Mononuclear cell (primary cell): ENCODE measurements at regions not wholly inside any gene's neighbourhood (a gene's known extent, or its start where the extent isn't known, plus 50 kb on each side); places are given as distances from the start of the nearest gene placed in this dataset.
"Not testable (repeated sequence)": the region's sequence is repeated elsewhere in the genome, so short reads cannot be mapped to it uniquely, and the experiment has no call there.

Source experiments
- H3K27me3 ChIP-seq: 2 replicates; pipeline ENCODE4 v1.6.0; 2011; ENCODE audit warnings: low read length, control low read depth; ENCODE audit not compliant: insufficient read depth
- H3K4me1 ChIP-seq: 2 replicates; pipeline ENCODE4 v1.5.1; 2011; ENCODE audit warnings: mild to moderate bottlenecking, low read length, control low read depth; ENCODE audit not compliant: insufficient read depth
- H3K4me3 ChIP-seq: 2 replicates; pipeline ENCODE4 v1.5.1; 2011; ENCODE audit warnings: mild to moderate bottlenecking, low read length, moderate library complexity
- H3K9me3 ChIP-seq: 2 replicates; pipeline ENCODE4 v1.5.1; 2011; ENCODE audit warnings: low read depth, mild to moderate bottlenecking, control low read depth, low read length

GRCh38 chr12:47319746-47320145 is 240.0 kb upstream of the AMIGO2 start:
- H3K9me3 ChIP-seq, result no peaks in the 10 kb centered on the region
- no peak overlapping the region for H3K4me3 ChIP-seq
- peaks cover 14% of the 10 kb centered on the region for H3K4me1 ChIP-seq
- no peaks in the 10 kb centered on the region for H3K27me3 ChIP-seq

- Histone ChIP-seq H3K4me1 (peaks cover 17% of the 10 kb centered on the region), H3K9me3 (no peaks in the 10 kb centered on the region), H3K4me3 (no peak overlapping the region), H3K27me3 (no peaks in the 10 kb centered on the region)
Observed at GRCh38 chr12:47318963-47319362, 239.2 kb upstream of the AMIGO2 start.

DNA sequence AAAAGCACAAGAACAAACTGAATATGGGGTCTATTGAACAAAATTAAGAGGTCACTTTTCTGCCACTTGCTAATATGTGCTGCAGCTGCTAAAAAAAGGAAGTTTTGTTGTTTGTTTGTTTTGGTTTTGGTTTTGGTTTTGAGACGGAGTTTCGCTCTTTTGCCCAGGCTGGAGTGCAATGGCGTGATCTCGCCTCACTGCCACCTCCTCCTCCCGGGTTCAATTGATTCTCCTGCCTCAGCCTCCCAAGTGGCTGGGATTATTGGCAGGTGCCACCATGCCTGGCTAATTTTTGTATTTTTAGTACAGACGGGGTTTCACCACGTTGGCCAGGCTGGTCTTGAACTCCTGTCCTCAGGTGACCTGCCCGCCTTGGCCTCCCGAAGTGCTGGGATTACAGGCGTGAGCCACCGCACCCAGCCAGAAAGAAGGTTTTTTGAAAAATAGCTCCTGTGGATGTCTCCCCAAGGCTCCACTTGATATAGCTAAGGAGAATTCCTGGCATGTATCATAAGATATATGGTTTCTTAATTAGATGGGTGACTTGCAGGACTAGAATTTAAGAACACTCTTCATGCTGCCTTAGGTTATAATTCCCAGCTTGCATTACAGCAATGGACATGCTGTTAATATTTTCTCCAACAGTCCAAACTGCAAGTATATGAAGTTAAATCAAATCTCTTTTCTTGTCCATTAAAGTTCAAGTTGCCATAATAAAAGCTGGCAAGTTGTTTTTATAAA is 237.6 kb upstream of the AMIGO2 start:
- Histone ChIP-seq H3K4me1 (peaks cover 31% of the 10 kb centered on the region), H3K9me3 (no peaks in the 10 kb centered on the region), H3K4me3 (no peak overlapping the region), H3K27me3 (no peaks in the 10 kb centered on the region)

DNA sequence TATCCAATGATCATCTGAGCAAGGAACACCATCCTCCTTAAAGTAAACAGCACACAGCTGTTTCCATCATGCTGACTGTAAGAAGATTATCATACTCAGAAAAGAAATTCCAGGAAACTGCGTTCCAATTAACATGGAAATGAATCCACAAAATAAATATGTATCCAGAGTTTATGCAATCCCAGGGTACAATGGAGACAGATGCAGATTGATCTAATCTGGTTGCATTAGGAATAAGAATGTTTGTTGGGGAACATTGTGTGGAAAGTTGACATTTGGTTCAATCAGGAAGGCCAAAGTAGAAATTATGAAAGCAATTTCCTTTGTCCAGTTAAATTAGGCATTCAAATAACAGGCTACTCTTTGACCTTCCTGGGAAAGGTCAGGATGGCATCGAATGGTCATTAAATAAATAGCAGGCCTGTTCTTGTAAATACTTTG is 236.9 kb upstream of the AMIGO2 start:
- H3K4me3 ChIP-seq, result no peak overlapping the region
- H3K27me3 ChIP-seq, result no peaks in the 10 kb centered on the region
- H3K4me1 ChIP-seq, result peaks cover 31% of the 10 kb centered on the region
- H3K9me3 ChIP-seq, result no peaks in the 10 kb centered on the region

GRCh38 chr12:47314996-47315395 is 235.2 kb upstream of the AMIGO2 start:
- no peaks in the 10 kb centered on the region for H3K27me3 ChIP-seq
- H3K4me1 ChIP-seq, result peaks cover 31% of the 10 kb centered on the region
- no peaks in the 10 kb centered on the region for H3K9me3 ChIP-seq
- H3K4me3 ChIP-seq, result no peak overlapping the region

- Histone ChIP-seq H3K27me3 (no peaks in the 10 kb centered on the region), H3K4me3 (no peak overlapping the region), H3K4me1 (peaks cover 32% of the 10 kb centered on the region), H3K9me3 (no peaks in the 10 kb centered on the region)
Observed at GRCh38 chr12:47312808-47313426, 233.2 kb upstream of the AMIGO2 start.

- Histone ChIP-seq H3K9me3 (no peaks in the 10 kb centered on the region), H3K4me1 (peaks cover 37% of the 10 kb centered on the region), H3K27me3 (no peaks in the 10 kb centered on the region), H3K4me3 (no peak overlapping the region)
Observed at GRCh38 chr12:47312147-47312546, 232.4 kb upstream of the AMIGO2 start.

- Histone ChIP-seq H3K27me3 (no peaks in the 10 kb centered on the region), H3K4me3 (no peak overlapping the region), H3K4me1 (peaks cover 37% of the 10 kb centered on the region)
Observed at GRCh38 chr12:47311568-47311967, 231.8 kb upstream of the AMIGO2 start.

GRCh38 chr12:47311010-47311409 is 231.3 kb upstream of the AMIGO2 start:
- H3K27me3 ChIP-seq, result no peaks in the 10 kb centered on the region
- no peak overlapping the region for H3K4me3 ChIP-seq
- no peaks in the 10 kb centered on the region for H3K9me3 ChIP-seq
- H3K4me1 ChIP-seq, result peaks cover 35% of the 10 kb centered on the region

More at GRCh38 chr12:47311568-47311967, 231.8 kb upstream of the AMIGO2 start:
- no peaks in the 10 kb centered on the region for H3K9me3 ChIP-seq

DNA sequence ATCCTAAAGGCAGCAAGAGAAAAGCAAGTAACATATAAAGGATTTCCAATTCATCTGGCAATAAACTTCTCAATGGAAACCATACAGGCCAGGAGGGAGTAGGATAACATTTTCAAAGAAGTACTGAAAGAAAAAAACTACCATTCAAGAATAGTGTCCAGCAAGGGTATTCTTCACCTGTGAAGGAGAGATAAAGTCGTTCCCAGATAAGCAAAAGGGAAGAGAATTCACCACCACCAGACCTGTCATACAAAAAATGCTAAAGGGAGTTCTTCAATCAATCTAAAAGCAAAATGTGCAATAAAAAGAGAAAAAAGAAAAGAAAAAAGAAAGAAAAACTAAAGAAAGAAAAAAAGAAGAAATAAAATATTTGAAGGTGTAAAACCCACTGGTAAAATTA is 228.9 kb upstream of the AMIGO2 start:
- Histone ChIP-seq H3K4me3 (no peak overlapping the region), H3K27me3 (no peaks in the 10 kb centered on the region), H3K9me3 (no peaks in the 10 kb centered on the region), H3K4me1 (peaks cover 26% of the 10 kb centered on the region)

- Histone ChIP-seq H3K27me3 (no peaks in the 10 kb centered on the region), H3K4me3 (peak overlapping the region; percentile 38), H3K4me1 (peaks cover 17% of the 10 kb centered on the region), H3K9me3 (no peaks in the 10 kb centered on the region)
Observed at GRCh38 chr12:47307680-47308399, 228.1 kb upstream of the AMIGO2 start.

- H3K4me1 ChIP-seq, result peaks cover 14% of the 10 kb centered on the region
- not testable (repeated sequence) for H3K9me3 ChIP-seq
- H3K4me3 ChIP-seq, result peak overlapping the region; percentile 38
Observed at GRCh38 chr12:47306773-47307679, 227.3 kb upstream of the AMIGO2 start.

DNA sequence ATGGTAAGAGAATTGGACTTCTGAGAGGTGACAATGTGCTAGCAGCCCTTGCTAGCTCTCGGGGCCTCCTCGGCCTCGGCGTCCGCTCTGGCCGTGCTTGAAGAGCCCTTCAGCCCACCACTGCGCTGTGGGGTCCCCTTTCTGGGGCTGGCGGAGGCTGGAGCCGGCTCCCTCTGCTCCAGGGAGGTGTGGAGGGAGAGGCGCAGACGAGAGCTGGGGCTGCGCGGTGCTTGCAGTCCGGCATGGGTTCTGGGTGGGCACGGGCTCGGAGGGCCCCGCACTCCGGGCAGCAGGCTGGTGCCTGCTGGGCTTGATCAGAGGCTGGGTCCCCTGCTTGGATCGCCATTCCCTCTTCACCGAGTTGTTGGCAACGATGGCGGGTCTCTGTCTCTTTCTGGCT is 226.4 kb upstream of the AMIGO2 start:
- Histone ChIP-seq H3K9me3 (no peaks in the 10 kb centered on the region), H3K27me3 (no peaks in the 10 kb centered on the region), H3K4me1 (peaks cover 14% of the 10 kb centered on the region), H3K4me3 (no peak overlapping the region)

More at GRCh38 chr12:47306773-47307679, 227.3 kb upstream of the AMIGO2 start:
- H3K27me3 ChIP-seq, result not testable (repeated sequence)

DNA sequence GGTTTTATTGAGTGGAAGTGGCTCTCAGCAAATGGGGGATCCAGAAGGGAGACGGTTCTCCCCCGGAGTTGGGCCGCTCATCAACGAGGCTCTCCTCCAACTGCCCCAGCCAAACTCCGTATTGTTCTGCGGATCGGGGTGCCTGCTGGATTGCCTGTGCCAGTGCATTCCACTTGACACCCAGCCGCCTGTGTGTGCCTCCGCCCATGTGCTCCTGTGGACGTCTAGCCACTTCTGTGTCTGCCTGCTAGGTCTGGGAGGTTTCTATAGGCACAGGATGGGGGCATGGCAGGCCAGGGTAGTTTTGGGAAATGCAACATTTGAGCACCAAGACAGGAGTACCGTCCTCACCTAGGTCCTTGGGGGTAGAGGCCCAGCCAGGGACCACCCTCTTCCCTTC is 225.7 kb upstream of the AMIGO2 start:
- Histone ChIP-seq H3K9me3 (no peaks in the 10 kb centered on the region), H3K27me3 (no peaks in the 10 kb centered on the region), H3K4me3 (no peak overlapping the region), H3K4me1 (peaks cover 14% of the 10 kb centered on the region)
